ENCODE measurements at regions not wholly inside any gene's neighbourhood (a gene's known extent, or its start where the extent isn't known, plus 50 kb on each side); places are given as distances from the start of the nearest gene placed in this dataset.

- DNase-seq (ENCODE audit: low read depth in 2 of 2) = no peak
Observed at GRCh38 chr3:178392511-178392926, 143.7 kb upstream of the KCNMB2 start.

- no peak for DNase-seq (ENCODE audit: low read depth in 2 of 2)
Observed at GRCh38 chr3:178393146-178393545, 143.1 kb upstream of the KCNMB2 start.

GRCh38 chr3:178393824-178394223 is 142.4 kb upstream of the KCNMB2 start:
- DNase-seq (ENCODE audit: low read depth in 2 of 2) = no peak

- no peak for DNase-seq (ENCODE audit: low read depth in 2 of 2)
Observed at GRCh38 chr3:178396318-178396717, 139.9 kb upstream of the KCNMB2 start.

- no peak for DNase-seq (ENCODE audit: low read depth in 2 of 2)
Observed at GRCh38 chr3:178397202-178397601, 139.0 kb upstream of the KCNMB2 start.

- no peak for DNase-seq (ENCODE audit: low read depth in 2 of 2)
Observed at GRCh38 chr3:178397836-178398235, 138.4 kb upstream of the KCNMB2 start.

GRCh38 chr3:178404961-178405360 is 131.3 kb upstream of the KCNMB2 start:
- DNase-seq (ENCODE audit: low read depth in 2 of 2) = no peak

GRCh38 chr3:178405531-178405930 is 130.7 kb upstream of the KCNMB2 start:
- no peak for DNase-seq (ENCODE audit: low read depth in 2 of 2)

- no peak for DNase-seq (ENCODE audit: low read depth in 2 of 2)
Observed at GRCh38 chr3:178406206-178406605, 130.0 kb upstream of the KCNMB2 start.

- no peak for DNase-seq (ENCODE audit: low read depth in 2 of 2)
Observed at GRCh38 chr3:178415384-178415783, 120.9 kb upstream of the KCNMB2 start.

GRCh38 chr3:178417736-178418135 is 118.5 kb upstream of the KCNMB2 start:
- no peak for DNase-seq (ENCODE audit: low read depth in 2 of 2)

- DNase-seq (ENCODE audit: low read depth in 2 of 2) = no peak
Observed at GRCh38 chr3:178419071-178419470, 117.2 kb upstream of the KCNMB2 start.

- DNase-seq (ENCODE audit: low read depth in 2 of 2) = no peak
Observed at GRCh38 chr3:178420033-178420432, 116.2 kb upstream of the KCNMB2 start.

- no peak for DNase-seq (ENCODE audit: low read depth in 2 of 2)
Observed at GRCh38 chr3:178421069-178421468, 115.2 kb upstream of the KCNMB2 start.

GRCh38 chr3:178422406-178422805 is 113.8 kb upstream of the KCNMB2 start:
- DNase-seq (ENCODE audit: low read depth in 2 of 2) = no peak

- no peak for DNase-seq (ENCODE audit: low read depth in 2 of 2)
Observed at GRCh38 chr3:178428037-178428436, 108.2 kb upstream of the KCNMB2 start.

GRCh38 chr3:178434206-178434805 is 101.9 kb upstream of the KCNMB2 start:
- DNase-seq (ENCODE audit: low read depth in 2 of 2) = no peak

GRCh38 chr3:178435575-178435974 is 100.7 kb upstream of the KCNMB2 start:
- DNase-seq (ENCODE audit: low read depth in 2 of 2) = no peak

- DNase-seq (ENCODE audit: low read depth in 2 of 2) = no peak
Observed at GRCh38 chr3:178436773-178437172, 99.5 kb upstream of the KCNMB2 start.

GRCh38 chr3:178437236-178437635 is 99.0 kb upstream of the KCNMB2 start:
- DNase-seq (ENCODE audit: low read depth in 2 of 2) = no peak

GRCh38 chr3:178439504-178439903 is 96.7 kb upstream of the KCNMB2 start:
- no peak for DNase-seq (ENCODE audit: low read depth in 2 of 2)

GRCh38 chr3:178440043-178440442 is 96.2 kb upstream of the KCNMB2 start:
- no peak for DNase-seq (ENCODE audit: low read depth in 2 of 2)

- DNase-seq (ENCODE audit: low read depth in 2 of 2) = no peak
Observed at GRCh38 chr3:178443634-178444033, 92.6 kb upstream of the KCNMB2 start.

- no peak for DNase-seq (ENCODE audit: low read depth in 2 of 2)
Observed at GRCh38 chr3:178445139-178445538, 91.1 kb upstream of the KCNMB2 start.

Measured in stimulated activated CD4-positive, alpha-beta T cell treated with anti-CD3 and anti-CD28 coated beads, Interleukin-1b, Interleukin-23, amount 100 ng/mL, for 1 hour (primary cell).